ENCODE measurements at regions not wholly inside any gene's neighbourhood (a gene's known extent, or its start where the extent isn't known, plus 50 kb on each side); places are given as distances from the start of the nearest gene placed in this dataset.

DNA sequence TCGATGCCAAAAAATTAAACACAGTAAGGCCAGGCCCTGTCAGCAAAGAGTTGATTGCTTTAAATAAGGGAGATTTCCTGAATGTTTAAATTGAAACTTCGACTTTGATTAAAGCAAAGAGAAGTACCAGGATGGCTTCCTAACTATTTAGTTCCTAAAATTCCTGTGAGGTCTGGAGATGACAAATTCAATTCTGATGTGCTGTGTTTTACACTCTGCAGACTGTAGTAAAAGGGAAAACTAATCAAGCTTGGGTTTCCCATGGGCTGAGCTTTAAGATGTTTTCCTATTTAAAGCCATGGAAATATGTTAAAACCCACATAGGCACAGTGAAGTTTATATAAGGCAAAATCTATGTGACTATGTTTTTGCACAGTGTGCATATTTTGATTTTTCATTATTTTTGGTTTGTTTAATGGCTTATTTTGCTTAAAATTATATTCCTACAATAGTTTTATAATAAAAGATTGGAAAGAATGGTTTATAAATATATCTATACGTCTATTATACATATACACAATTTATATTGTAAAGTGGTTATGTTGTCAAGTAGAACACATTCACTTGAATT is 198.5 kb upstream of the EYA4 start:
- TF ChIP-seq, protein P1, sequence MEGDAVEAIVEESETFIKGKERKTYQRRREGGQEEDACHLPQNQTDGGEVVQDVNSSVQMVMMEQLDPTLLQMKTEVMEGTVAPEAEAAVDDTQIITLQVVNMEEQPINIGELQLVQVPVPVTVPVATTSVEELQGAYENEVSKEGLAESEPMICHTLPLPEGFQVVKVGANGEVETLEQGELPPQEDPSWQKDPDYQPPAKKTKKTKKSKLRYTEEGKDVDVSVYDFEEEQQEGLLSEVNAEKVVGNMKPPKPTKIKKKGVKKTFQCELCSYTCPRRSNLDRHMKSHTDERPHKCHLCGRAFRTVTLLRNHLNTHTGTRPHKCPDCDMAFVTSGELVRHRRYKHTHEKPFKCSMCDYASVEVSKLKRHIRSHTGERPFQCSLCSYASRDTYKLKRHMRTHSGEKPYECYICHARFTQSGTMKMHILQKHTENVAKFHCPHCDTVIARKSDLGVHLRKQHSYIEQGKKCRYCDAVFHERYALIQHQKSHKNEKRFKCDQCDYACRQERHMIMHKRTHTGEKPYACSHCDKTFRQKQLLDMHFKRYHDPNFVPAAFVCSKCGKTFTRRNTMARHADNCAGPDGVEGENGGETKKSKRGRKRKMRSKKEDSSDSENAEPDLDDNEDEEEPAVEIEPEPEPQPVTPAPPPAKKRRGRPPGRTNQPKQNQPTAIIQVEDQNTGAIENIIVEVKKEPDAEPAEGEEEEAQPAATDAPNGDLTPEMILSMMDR (IDR thresholded peaks at IDR 0.05; ENCODE audit: low read length), result no peak
- TF ChIP-seq EZH2phosphoT487 (IDR thresholded peaks at IDR 0.05; ENCODE audit: low read length), result no peak
